ENCODE measurements at regions not wholly inside any gene's neighbourhood (a gene's known extent, or its start where the extent isn't known, plus 50 kb on each side); places are given as distances from the start of the nearest gene placed in this dataset.

DNA sequence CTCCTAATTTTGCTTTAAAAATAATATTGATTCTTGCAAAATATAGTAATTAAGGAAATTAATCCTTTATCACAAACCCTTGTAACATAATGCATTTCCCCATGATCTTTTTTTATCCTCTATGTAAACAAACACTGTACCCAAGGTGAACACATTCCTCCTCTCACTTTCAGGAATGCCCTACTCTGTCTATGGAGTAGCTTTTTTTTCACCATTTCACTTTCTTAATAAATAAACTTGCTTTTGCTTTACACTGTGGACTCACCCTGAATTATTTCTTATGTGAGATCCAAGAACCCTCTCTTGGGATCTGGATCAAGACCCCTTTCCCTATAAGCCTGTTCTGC is 90.5 kb upstream of the LRRN1 start:
- H3K4me3 Mint-ChIP-seq, result no peak overlapping the region
- Histone ChIP-seq H3K4me1 (ENCODE audit: control insufficient read depth in 1 of 2, insufficient read depth in 2 of 2, low read length in 2 of 2) (no peaks in the 10 kb centered on the region), H3K79me2 (ENCODE audit: insufficient read depth, low read length) (no peaks in the 10 kb centered on the region), H3K9ac (ENCODE audit: insufficient read depth, low read length, poor library complexity, severe bottlenecking) (no peak overlapping the region), H4K20me1 (ENCODE audit: insufficient read depth, low read length) (no peaks in the 10 kb centered on the region), H3K4me2 (replicated peaks; ENCODE audit: extremely low read depth, low read length, poor library complexity, severe bottlenecking) (no peak overlapping the region), H2AFZ (ENCODE audit: insufficient read depth, low read depth, low read length, poor library complexity, severe bottlenecking) (no peak overlapping the region), H3K27me3 (ENCODE audit: control insufficient read depth in 2 of 2, insufficient read depth in 2 of 2, low read length in 2 of 2) (no peaks in the 10 kb centered on the region), H3K4me3 (replicated peaks in 1 of 3; ENCODE audit: low read depth in 2 of 3, low read length in 3 of 3) (no peak overlapping the region), H3K9me3 (replicated peaks in 1 of 2; ENCODE audit: control insufficient read depth in 1 of 2, insufficient read depth in 1 of 2, low read length in 2 of 2) (no peaks in the 10 kb centered on the region), H3K36me3 (replicated peaks in 1 of 2; ENCODE audit: control insufficient read depth in 1 of 2, insufficient read depth in 2 of 2, low read length in 2 of 2) (no peaks in the 10 kb centered on the region), H3K27ac (ENCODE audit: low read depth in 1 of 2, low read length in 2 of 2) (no peak overlapping the region)
- H3K4me1 Mint-ChIP-seq, result no peaks in the 10 kb centered on the region
- DNase-seq, result no peak
- no peaks in the 10 kb centered on the region for H3K36me3 Mint-ChIP-seq
- peaks cover 0 to 2% (median 1%) of the 10 kb centered on the region in 3 donors for H3K27me3 Mint-ChIP-seq (ENCODE audit: low read depth in 3 of 3)
- no peak overlapping the region for H3K27ac Mint-ChIP-seq
- H3K9me3 Mint-ChIP-seq, result peaks cover 0 to 8% (median 6%) of the 10 kb centered on the region in 7 donors
- intact Hi-C loops (cut with micrococcal nuclease), result no loop called here
- TF ChIP-seq, protein P1, sequence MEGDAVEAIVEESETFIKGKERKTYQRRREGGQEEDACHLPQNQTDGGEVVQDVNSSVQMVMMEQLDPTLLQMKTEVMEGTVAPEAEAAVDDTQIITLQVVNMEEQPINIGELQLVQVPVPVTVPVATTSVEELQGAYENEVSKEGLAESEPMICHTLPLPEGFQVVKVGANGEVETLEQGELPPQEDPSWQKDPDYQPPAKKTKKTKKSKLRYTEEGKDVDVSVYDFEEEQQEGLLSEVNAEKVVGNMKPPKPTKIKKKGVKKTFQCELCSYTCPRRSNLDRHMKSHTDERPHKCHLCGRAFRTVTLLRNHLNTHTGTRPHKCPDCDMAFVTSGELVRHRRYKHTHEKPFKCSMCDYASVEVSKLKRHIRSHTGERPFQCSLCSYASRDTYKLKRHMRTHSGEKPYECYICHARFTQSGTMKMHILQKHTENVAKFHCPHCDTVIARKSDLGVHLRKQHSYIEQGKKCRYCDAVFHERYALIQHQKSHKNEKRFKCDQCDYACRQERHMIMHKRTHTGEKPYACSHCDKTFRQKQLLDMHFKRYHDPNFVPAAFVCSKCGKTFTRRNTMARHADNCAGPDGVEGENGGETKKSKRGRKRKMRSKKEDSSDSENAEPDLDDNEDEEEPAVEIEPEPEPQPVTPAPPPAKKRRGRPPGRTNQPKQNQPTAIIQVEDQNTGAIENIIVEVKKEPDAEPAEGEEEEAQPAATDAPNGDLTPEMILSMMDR (IDR thresholded peaks at IDR 0.05), result no peak

DNA sequence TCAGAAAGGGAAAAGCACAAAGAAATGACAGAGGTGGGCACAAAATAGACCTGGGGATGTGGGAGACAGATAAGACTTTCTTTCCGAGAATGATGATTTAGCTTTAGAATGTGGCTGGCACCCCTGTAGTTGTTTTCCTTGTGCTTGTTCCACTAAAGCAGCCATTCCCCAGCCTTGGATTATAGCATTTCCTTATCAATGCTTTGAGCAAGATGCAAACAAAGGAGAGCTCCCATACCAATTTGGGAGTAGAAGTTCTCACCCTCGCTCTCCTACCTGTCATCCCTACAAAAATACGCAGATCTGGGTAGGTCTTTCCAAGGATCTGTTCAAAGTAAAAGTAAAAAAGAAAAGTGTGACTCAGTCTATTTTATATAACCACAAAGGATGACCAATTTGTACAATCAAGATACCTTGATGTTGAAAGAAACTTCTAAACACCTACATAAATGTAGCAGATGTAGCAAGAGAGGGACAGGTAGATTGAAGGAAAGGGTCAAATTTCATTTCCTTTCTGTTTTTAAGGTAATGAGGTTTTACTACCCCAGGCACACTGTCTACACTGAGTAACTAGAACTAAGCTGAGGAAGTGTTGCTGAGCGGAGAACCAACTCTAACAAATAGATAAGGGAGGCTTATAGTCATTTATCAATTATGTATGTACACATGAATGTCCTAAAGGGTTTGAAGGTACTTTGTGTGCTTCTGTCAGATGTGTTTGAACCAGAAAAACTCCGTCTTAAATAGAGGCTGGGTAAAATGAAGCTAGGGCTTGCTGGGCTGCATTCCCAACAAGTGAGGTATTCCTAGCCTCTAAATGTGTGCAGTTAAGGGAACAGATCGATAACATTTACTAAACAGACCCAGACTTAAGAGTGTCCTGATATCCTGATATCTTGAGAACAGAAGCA is 91.1 kb upstream of the LRRN1 start:
- no peak overlapping the region for H3K27ac Mint-ChIP-seq

More for the DNA sequence above, 91.1 kb upstream of the LRRN1 start:
- DNase-seq, result no peak
- peaks cover 2 to 10% (median 6%) of the 10 kb centered on the region in 7 donors for H3K9me3 Mint-ChIP-seq
- H3K27me3 Mint-ChIP-seq (ENCODE audit: low read depth in 3 of 3), result peaks cover 0 to 2% (median 1%) of the 10 kb centered on the region in 3 donors
- Histone ChIP-seq H3K4me1 (ENCODE audit: control insufficient read depth in 1 of 2, insufficient read depth in 2 of 2, low read length in 2 of 2) (no peaks in the 10 kb centered on the region), H3K27ac (ENCODE audit: low read depth in 1 of 2, low read length in 2 of 2) (no peak overlapping the region), H4K20me1 (ENCODE audit: insufficient read depth, low read length) (no peaks in the 10 kb centered on the region), H3K36me3 (replicated peaks in 1 of 2; ENCODE audit: control insufficient read depth in 1 of 2, insufficient read depth in 2 of 2, low read length in 2 of 2) (no peaks in the 10 kb centered on the region), H3K27me3 (ENCODE audit: control insufficient read depth in 2 of 2, insufficient read depth in 2 of 2, low read length in 2 of 2) (no peaks in the 10 kb centered on the region), H3K9ac (ENCODE audit: insufficient read depth, low read length, poor library complexity, severe bottlenecking) (no peak overlapping the region), H3K79me2 (ENCODE audit: insufficient read depth, low read length) (no peaks in the 10 kb centered on the region), H3K4me2 (replicated peaks; ENCODE audit: extremely low read depth, low read length, poor library complexity, severe bottlenecking) (no peak overlapping the region), H3K9me3 (replicated peaks in 1 of 2; ENCODE audit: control insufficient read depth in 1 of 2, insufficient read depth in 1 of 2, low read length in 2 of 2) (no peaks in the 10 kb centered on the region), H3K4me3 (replicated peaks in 1 of 3; ENCODE audit: low read depth in 2 of 3, low read length in 3 of 3) (no peak overlapping the region), H2AFZ (ENCODE audit: insufficient read depth, low read depth, low read length, poor library complexity, severe bottlenecking) (no peak overlapping the region)
- WGBS (ENCODE audit: insufficient coverage), result no CpG with 5 or more reads among the region's 6 CpGs
- H3K4me1 Mint-ChIP-seq, result no peaks in the 10 kb centered on the region
- intact Hi-C loops (cut with micrococcal nuclease), result no loop called here
- TF ChIP-seq, protein P1 (IDR thresholded peaks at IDR 0.05), result no peak
- H3K4me3 Mint-ChIP-seq, result no peak overlapping the region
- H3K36me3 Mint-ChIP-seq, result no peaks in the 10 kb centered on the region
